HepG2 (cell line): ENCODE measurements at regions not wholly inside any gene's neighbourhood (a gene's known extent, or its start where the extent isn't known, plus 50 kb on each side); places are given as distances from the start of the nearest gene placed in this dataset.

ENCODE experiments used
- ATAC-seq: fragments of 200-7000 bp; cut with Tn5 transposase; 3 replicates; pipeline ENCODE4 v1.9.1; 2020; ENCODE audit warnings: mild to moderate bottlenecking, moderate library complexity
- BruUV-seq: library from RNA; stranded (reverse); fragments of 400-500 nt; replicated peaks from 2 replicates; lab custom pipeline; 2021; lab: Mats Ljungman, UMichigan
- CTCF ChIA-PET: fragments of 300-600 bp; formaldehyde crosslinking; extraction: SDS; loops from one replicate; lab custom pipeline; 2021; ENCODE audit warnings: low total read pairs, inconsistent platforms, low intra/inter-chr PET ratio; lab: Yijun Ruan, JAX
- POLR2A ChIA-PET: fragments of 350-600 bp; sonication (Branson Sonifier 250); formaldehyde crosslinking; loops from one replicate; lab custom pipeline; 2020; ENCODE audit warnings: antibody characterized with exemption, inconsistent platforms; lab: Yijun Ruan, JAX
- DNase-seq: peaks from one replicate; pipeline ENCODE4 v3.0.0-alpha.2; 2015; ENCODE audit warnings: low spot score
- FAIRE-seq: peaks from 3 replicates; lab custom pipeline; 2011; peaks lifted over from hg19 to GRCh38; lab: Jason Lieb, UNC
- H2AFZ ChIP-seq: one replicate; pipeline ENCODE4 v1.6.1; 2011; ENCODE audit warnings: low read length, inconsistent platforms
- H3K27ac ChIP-seq: fragments of 300-600 bp; 3 replicates; pipeline ENCODE4 v1.8.0; 2011; ENCODE audit warnings: mixed run types, mild to moderate bottlenecking, mixed read lengths, low read length, inconsistent platforms; ENCODE audit not compliant: insufficient read depth; ENCODE audit errors: extremely low read length
- H3K27me3 ChIP-seq, 2 experiments: fragments of 200-600 bp in 1 of 2; 2 replicates in 1 of 2; 3 replicates in 1 of 2; pipeline versions ENCODE4 v1.6.0 to v1.8.0; 2011; ENCODE audit warnings: low read length in 2 of 2, mild to moderate bottlenecking in 2 of 2, moderate library complexity in 2 of 2, inconsistent platforms in 1 of 2; ENCODE audit not compliant: insufficient read depth in 2 of 2, control insufficient read depth in 1 of 2
- H3K36me3 ChIP-seq, 2 experiments: fragments of 200-600 bp in 1 of 2; replicated peaks in 1 of 2; 2 replicates in 1 of 2; 3 replicates in 1 of 2; pipeline versions ENCODE4 v1.5.1 to v1.8.0; 2011; ENCODE audit warnings: low read length in 2 of 2, inconsistent platforms in 1 of 2; ENCODE audit not compliant: insufficient read depth in 2 of 2, control insufficient read depth in 1 of 2
- H3K4me1 ChIP-seq: 2 replicates; pipeline ENCODE4 v1.5.1; 2012; ENCODE audit warnings: low read length, inconsistent platforms; ENCODE audit not compliant: insufficient read depth
- H3K4me2 ChIP-seq: 2 replicates; pipeline ENCODE4 v1.6.0; 2011; ENCODE audit warnings: low read depth, low read length, inconsistent platforms
- H3K4me3 ChIP-seq, 3 experiments: fragments of 200-600 bp in 1 of 3; sonication (generic), shearing (Covaris generic) in 1 of 3; replicated peaks in 1 of 3; 2 replicates each; pipeline ENCODE4 v1.5.1; 2011 to 2016; ENCODE audit warnings: low read length in 3 of 3, inconsistent platforms in 2 of 3, low read depth in 2 of 3, mild to moderate bottlenecking in 2 of 3, control low read depth in 1 of 3, mixed read lengths in 1 of 3; ENCODE audit not compliant: insufficient read depth in 1 of 3
- H3K79me2 ChIP-seq: one replicate; pipeline ENCODE4 v1.6.1; 2011; ENCODE audit warnings: low read length, inconsistent platforms; ENCODE audit not compliant: insufficient read depth
- H3K9ac ChIP-seq: 2 replicates; pipeline ENCODE4 v1.6.0; 2011; ENCODE audit warnings: mild to moderate bottlenecking, low read depth, low read length, inconsistent platforms; ENCODE audit not compliant: insufficient read depth
- H3K9me3 ChIP-seq: 2 replicates; pipeline ENCODE4 v1.5.1; 2012; ENCODE audit warnings: mild to moderate bottlenecking, low read length
- H4K20me1 ChIP-seq: 2 replicates; pipeline ENCODE4 v1.6.0; 2011; ENCODE audit warnings: inconsistent platforms, mild to moderate bottlenecking, low read length, moderate library complexity; ENCODE audit not compliant: insufficient read depth
- AFF4 ChIP-seq: sonication (generic); formaldehyde crosslinking; IDR thresholded peaks from 2 replicates; pipeline ENCODE4 v1.4.0; 2020; ENCODE audit warnings: missing genetic modification reagents
- CEBPZ ChIP-seq: IDR thresholded peaks from 2 replicates; pipeline ENCODE4 v1.6.1; 2012; ENCODE audit warnings: low read length, improper control_type of control experiment
- E2F5 ChIP-seq: sonication (generic); formaldehyde crosslinking; conservative IDR thresholded peaks from 2 replicates; pipeline ENCODE4 v1.4.0; 2020; ENCODE audit warnings: missing genetic modification reagents
- EHMT2 ChIP-seq: fragments of 200-600 bp; sonication (generic); IDR thresholded peaks from 2 replicates; pipeline ENCODE4 v1.7.0; 2017; ENCODE audit warnings: antibody characterized with exemption, low read depth, low read length, borderline replicate concordance
- HNRNPK ChIP-seq: fragments of 200-400 bp; formaldehyde crosslinking; IDR thresholded peaks from 2 replicates; pipeline ENCODE4 v1.6.1; 2018; ENCODE audit warnings: low read length, low read depth, moderate library complexity, mild to moderate bottlenecking; ENCODE audit not compliant: poor library complexity, severe bottlenecking
- HNRNPUL1 ChIP-seq: fragments of 200-400 bp; formaldehyde crosslinking; IDR thresholded peaks from 2 replicates; pipeline ENCODE4 v1.6.1; 2017; ENCODE audit warnings: low read depth, mild to moderate bottlenecking, low read length, moderate library complexity
- MED13 ChIP-seq: sonication (generic); formaldehyde crosslinking; IDR thresholded peaks from 2 replicates; pipeline ENCODE4 v1.5.0; 2020; ENCODE audit warnings: missing genetic modification reagents
- PCBP1 ChIP-seq: fragments of 200-400 bp; formaldehyde crosslinking; IDR thresholded peaks from 2 replicates; pipeline ENCODE4 v1.6.1; 2017; ENCODE audit warnings: mild to moderate bottlenecking, low read depth, low read length, borderline replicate concordance
- SOX6 ChIP-seq, 2 experiments: fragments of 450-650 bp in 1 of 2; sonication (generic) in 1 of 2; formaldehyde crosslinking in 1 of 2; IDR thresholded peaks; 2 replicates each; pipeline versions ENCODE4 v1.4.0 to v1.6.1; 2017 to 2020; ENCODE audit warnings: antibody characterized with exemption in 1 of 2, mild to moderate bottlenecking in 1 of 2, missing genetic modification reagents in 1 of 2
- ZNF30 ChIP-seq: sonication (generic); formaldehyde crosslinking; IDR thresholded peaks from 2 replicates; pipeline ENCODE4 v1.5.0; 2020; ENCODE audit warnings: mild to moderate bottlenecking, missing genetic modification reagents
- WGBS: methylation state at CpG from one replicate; pipeline ENCODE4 v1.1.6; 2017; ENCODE audit warnings: low lambda C conversion rate; 5-methylcytosine and 5-hydroxymethylcytosine counted together
- in situ Hi-C: cut with HindIII; loops from 2 replicates; pipeline ENCODE4 v1.10.0; 2017; ENCODE audit warnings: low pct_unique_long_range_greater_than_20kb; ENCODE audit not compliant: extremely low pct_ligation_motif_present
- intact Hi-C: fragments of 100-400 bp; cut with micrococcal nuclease; formaldehyde crosslinking; loops from one replicate; pipeline ENCODE4 v1.10.0; 2022; ENCODE audit not compliant: unreplicated experiment
- TF ChIP-seq, protein P1 (sequence below): sonication (generic); formaldehyde crosslinking; IDR thresholded peaks from 2 replicates; pipeline ENCODE4 v1.4.0; 2020; ENCODE audit warnings: mild to moderate bottlenecking, missing genetic modification reagents

DNA sequence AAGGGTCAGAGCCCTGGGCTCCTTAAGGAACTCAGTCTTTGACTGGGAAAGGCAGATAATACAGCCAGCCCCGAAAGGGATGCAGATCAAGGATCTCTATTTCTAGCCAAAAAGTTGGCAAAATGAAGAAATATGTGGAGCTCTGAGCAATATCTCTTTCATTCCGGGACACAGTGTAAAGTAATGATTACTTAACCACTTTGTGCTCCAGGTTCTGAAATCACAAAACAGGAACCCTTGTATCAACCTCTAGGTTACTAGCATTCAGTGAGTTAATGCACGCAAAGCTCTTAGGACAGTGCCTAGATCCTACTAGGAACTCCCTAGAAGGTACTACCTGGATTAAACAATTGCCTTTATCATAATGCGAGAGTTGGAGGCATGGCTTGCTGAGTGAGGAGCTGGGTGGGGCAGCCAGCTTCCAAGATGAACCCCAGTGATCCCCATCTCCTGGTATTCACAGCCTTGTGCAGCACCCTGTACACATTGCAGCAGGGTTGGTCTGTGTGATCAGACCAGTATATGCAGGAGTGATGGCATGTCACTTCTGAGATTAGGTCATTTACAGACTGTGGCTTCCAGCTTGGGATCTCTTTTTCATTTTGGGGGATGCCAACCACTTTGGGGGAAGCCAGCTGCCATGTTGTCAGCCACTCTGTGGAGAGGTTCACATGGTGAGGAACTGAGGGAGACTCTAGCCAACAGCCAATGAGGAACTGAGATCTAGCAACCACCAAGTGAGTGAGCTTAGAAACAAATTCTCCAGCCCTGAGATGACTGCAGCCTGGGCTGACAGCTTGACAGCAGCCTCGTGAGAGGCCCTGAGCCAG lies 103.1 kb upstream of the SLC44A1 start (continued):
- no peak for TF ChIP-seq MED13
- TF ChIP-seq EHMT2, result no peak
- no peak for TF ChIP-seq HNRNPUL1

DNA sequence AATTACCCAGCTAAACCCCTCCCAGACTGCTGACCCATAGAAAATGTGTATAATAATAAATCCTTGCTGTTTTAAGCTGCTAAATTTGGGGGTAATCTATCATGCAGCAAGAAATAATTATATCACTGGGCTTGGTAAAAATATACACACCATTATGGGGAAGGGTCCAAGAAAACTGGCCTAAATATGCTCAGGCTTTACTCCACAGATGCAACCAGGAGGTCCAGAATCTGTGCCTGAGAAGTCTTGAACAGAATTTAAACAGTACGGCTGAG lies 102.5 kb upstream of the SLC44A1 start:
- H3K27me3 ChIP-seq, result peaks cover 2 to 35% of the 10 kb centered on the region in 2 experiments; a peak in 4 of 5 replicates
- no peak overlapping the region for H3K4me3 ChIP-seq
- no peak overlapping the region for H2AFZ ChIP-seq
- FAIRE-seq (no peak), DNase-seq (no peak), ATAC-seq (no peak)
- POLR2A ChIA-PET, result no interaction called here
- H3K4me2 ChIP-seq, result no peak overlapping the region
- H3K4me1 ChIP-seq, result peaks cover 10% of the 10 kb centered on the region
- 8% methylated on average over 1 of the region's 1 CpG for WGBS
- CTCF ChIA-PET, result no interaction called here
- no peaks in the 10 kb centered on the region for H3K36me3 ChIP-seq
- no TSS peak for BruUV-seq
- no peaks in the 10 kb centered on the region for H3K79me2 ChIP-seq
- intact Hi-C loops (loop anchor here (5.0 kb wide), 1 partner anchor 150 kb away; no protein-coding TSS in a partner anchor), in situ Hi-C loops (no loop called here)
- no peak overlapping the region for H3K27ac ChIP-seq
- H3K9me3 ChIP-seq, result no peaks in the 10 kb centered on the region
- no peak overlapping the region for H3K9ac ChIP-seq
- H4K20me1 ChIP-seq, result no peaks in the 10 kb centered on the region
- no peak for TF ChIP-seq E2F5 (CRISPR knock-in tag)
- TF ChIP-seq SOX6 (IDR thresholded peaks at IDR 0.05), result no peak
- TF ChIP-seq SOX6 (CRISPR knock-in tag; IDR thresholded peaks at IDR 0.05), result no peak
- TF ChIP-seq ZNF30 (CRISPR knock-in tag), result no peak
- no peak for TF ChIP-seq HNRNPK
- TF ChIP-seq AFF4 (CRISPR knock-in tag), result no peak
- TF ChIP-seq PCBP1, result no peak
- no peak for TF ChIP-seq CEBPZ
- TF ChIP-seq, protein P1, sequence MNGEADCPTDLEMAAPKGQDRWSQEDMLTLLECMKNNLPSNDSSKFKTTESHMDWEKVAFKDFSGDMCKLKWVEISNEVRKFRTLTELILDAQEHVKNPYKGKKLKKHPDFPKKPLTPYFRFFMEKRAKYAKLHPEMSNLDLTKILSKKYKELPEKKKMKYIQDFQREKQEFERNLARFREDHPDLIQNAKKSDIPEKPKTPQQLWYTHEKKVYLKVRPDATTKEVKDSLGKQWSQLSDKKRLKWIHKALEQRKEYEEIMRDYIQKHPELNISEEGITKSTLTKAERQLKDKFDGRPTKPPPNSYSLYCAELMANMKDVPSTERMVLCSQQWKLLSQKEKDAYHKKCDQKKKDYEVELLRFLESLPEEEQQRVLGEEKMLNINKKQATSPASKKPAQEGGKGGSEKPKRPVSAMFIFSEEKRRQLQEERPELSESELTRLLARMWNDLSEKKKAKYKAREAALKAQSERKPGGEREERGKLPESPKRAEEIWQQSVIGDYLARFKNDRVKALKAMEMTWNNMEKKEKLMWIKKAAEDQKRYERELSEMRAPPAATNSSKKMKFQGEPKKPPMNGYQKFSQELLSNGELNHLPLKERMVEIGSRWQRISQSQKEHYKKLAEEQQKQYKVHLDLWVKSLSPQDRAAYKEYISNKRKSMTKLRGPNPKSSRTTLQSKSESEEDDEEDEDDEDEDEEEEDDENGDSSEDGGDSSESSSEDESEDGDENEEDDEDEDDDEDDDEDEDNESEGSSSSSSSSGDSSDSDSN (CRISPR knock-in tag), result no peak
